HCT116 (cell line): ENCODE measurements at regions not wholly inside any gene's neighbourhood (a gene's known extent, or its start where the extent isn't known, plus 50 kb on each side); places are given as distances from the start of the nearest gene placed in this dataset.

Experiments
- ATAC-seq: fragments of 200-7000 bp; cut with Tn5 transposase; 2 replicates; pipeline ENCODE4 v1.9.1; 2020; ENCODE audit warnings: mild to moderate bottlenecking, moderate library complexity
- BruUV-seq: library from RNA; stranded (reverse); fragments of 400-500 nt; replicated peaks from 2 replicates; lab custom pipeline; 2021; lab: Mats Ljungman, UMichigan
- CTCF ChIA-PET: fragments of 300-600 bp; sonication (Branson Sonifier 250); formaldehyde crosslinking; loops from one replicate; lab custom pipeline; 2021; ENCODE audit warnings: antibody characterized with exemption; lab: Charles Lee
- POLR2A ChIA-PET: fragments of 300-600, 350-600 bp; sonication (Branson Sonifier 250); formaldehyde crosslinking; loops from one replicate; lab custom pipeline; 2021; ENCODE audit warnings: antibody characterized with exemption; lab: Charles Lee
- RAD21 ChIA-PET, 2 experiments: fragments of 300-600 bp; sonication (Branson Sonifier 250); formaldehyde crosslinking; loops; one replicate each; lab custom pipeline; 2023; ENCODE audit warnings: low total read pairs in 2 of 2; ENCODE audit not compliant: uncharacterized antibody in 2 of 2, unreplicated experiment in 2 of 2, low non-redundant PET in 1 of 2; lab: Charles Lee
- DNase-seq: peaks from one replicate; pipeline ENCODE4 v3.0.0-alpha.2; 2010; ENCODE audit warnings: low read depth, low spot score
- H2AFZ ChIP-seq: fragments of 200-600 bp; shearing (Covaris generic), sonication (generic); 2 replicates; pipeline ENCODE4 v1.6.1; 2017; ENCODE audit warnings: low read depth, mixed run types, mixed read lengths, antibody characterized with exemption, low read length; ENCODE audit not compliant: poor library complexity, severe bottlenecking
- H3K27ac ChIP-seq: 2 replicates; pipeline ENCODE4 v1.5.1; 2012; ENCODE audit warnings: low read depth, low read length
- H3K27me3 ChIP-seq: fragments of 200-600 bp; sonication (generic); 2 replicates; pipeline ENCODE4 v1.6.1; 2016; ENCODE audit warnings: mixed run types, low read length, mixed read lengths; ENCODE audit not compliant: insufficient read depth
- H3K36me3 ChIP-seq, 2 experiments: fragments of 200-500 bp in 1 of 2; fragments of 200-600 bp in 1 of 2; sonication (Bioruptor generic) in 1 of 2; sonication (generic) in 1 of 2; 2 replicates each; pipeline versions ENCODE4 v1.5.1 to v1.6.1; 2014 to 2016; ENCODE audit warnings: low read length in 2 of 2, inconsistent platforms in 1 of 2, mixed read lengths in 1 of 2, mixed run types in 1 of 2; ENCODE audit not compliant: insufficient read depth in 2 of 2, control insufficient read depth in 1 of 2
- H3K4me1 ChIP-seq, 2 experiments: fragments of 200-600 bp in 1 of 2; sonication (generic) in 1 of 2; 2 replicates each; pipeline versions ENCODE4 v1.5.1 to v1.6.1; 2012 to 2017; ENCODE audit warnings: low read length in 2 of 2, inconsistent platforms in 1 of 2, mild to moderate bottlenecking in 1 of 2, mixed read lengths in 1 of 2, mixed run types in 1 of 2, moderate library complexity in 1 of 2; ENCODE audit not compliant: insufficient read depth in 2 of 2, control insufficient read depth in 1 of 2
- H3K4me2 ChIP-seq: fragments of 200-600 bp; sonication (generic); 2 replicates; pipeline ENCODE4 v1.6.1; 2017; ENCODE audit warnings: mixed run types, low read length, mixed read lengths
- H3K4me3 ChIP-seq, 2 experiments: fragments of 200-600 bp in 1 of 2; sonication (generic) in 1 of 2; replicated peaks in 1 of 2; 2 replicates each; pipeline ENCODE4 v1.5.1; 2011 to 2016; ENCODE audit warnings: low read length in 2 of 2, control low read depth in 1 of 2, low read depth in 1 of 2, mild to moderate bottlenecking in 1 of 2, mixed read lengths in 1 of 2, mixed run types in 1 of 2
- H3K79me2 ChIP-seq: fragments of 200-600 bp; sonication (generic); 2 replicates; pipeline ENCODE4 v1.6.1; 2017; ENCODE audit warnings: mild to moderate bottlenecking, mixed run types, low read length, moderate library complexity, mixed read lengths; ENCODE audit not compliant: insufficient read depth
- H3K9ac ChIP-seq: fragments of 200-600 bp; sonication (generic); 2 replicates; pipeline ENCODE4 v1.6.1; 2016; ENCODE audit warnings: low read length, mixed read lengths
- H3K9me2 ChIP-seq: fragments of 200-600 bp; sonication (generic), shearing (Covaris generic); 2 replicates; pipeline ENCODE4 v1.6.1; 2017; ENCODE audit warnings: mixed run types, mild to moderate bottlenecking, moderate library complexity; ENCODE audit not compliant: insufficient read depth
- H3K9me3 ChIP-seq, 2 experiments: fragments of 200-500 bp in 1 of 2; fragments of 200-600 bp in 1 of 2; sonication (Bioruptor generic) in 1 of 2; sonication (generic) in 1 of 2; 2 replicates each; pipeline ENCODE4 v1.6.1; 2014 to 2017; ENCODE audit warnings: low read length in 2 of 2, mixed read lengths in 2 of 2, inconsistent platforms in 1 of 2, low read depth in 1 of 2, mild to moderate bottlenecking in 1 of 2, mixed run types in 1 of 2, moderate library complexity in 1 of 2; ENCODE audit not compliant: control insufficient read depth in 1 of 2, insufficient read depth in 1 of 2
- H4K20me1 ChIP-seq: fragments of 200-600 bp; sonication (generic), shearing (Covaris generic); 2 replicates; pipeline ENCODE4 v1.6.1; 2017; ENCODE audit warnings: mixed run types, mild to moderate bottlenecking, moderate library complexity; ENCODE audit not compliant: insufficient read depth
- ATF3 ChIP-seq: IDR thresholded peaks from 2 replicates; pipeline ENCODE4 v1.6.1; 2012
- CBX3 ChIP-seq: IDR thresholded peaks from 2 replicates; pipeline ENCODE4 v1.6.1; 2012; ENCODE audit warnings: low read depth
- CEBPB ChIP-seq: IDR thresholded peaks from 2 replicates; pipeline ENCODE4 v1.6.1; 2012; ENCODE audit warnings: low read depth
- EGR1 ChIP-seq: IDR thresholded peaks from 2 replicates; pipeline ENCODE4 v1.6.1; 2012; ENCODE audit warnings: low read depth
- EZH2phosphoT487 ChIP-seq: fragments of 200-600 bp; IDR thresholded peaks from 2 replicates; pipeline ENCODE4 v1.6.1; 2018; ENCODE audit warnings: antibody characterized with exemption, borderline replicate concordance
- FOSL1 ChIP-seq: IDR thresholded peaks from 2 replicates; pipeline ENCODE4 v1.6.1; 2012; ENCODE audit warnings: low read depth
- POLR2A ChIP-seq: IDR thresholded peaks from 2 replicates; pipeline ENCODE4 v1.7.0; 2011; ENCODE audit warnings: borderline replicate concordance; ENCODE audit not compliant: insufficient read depth, insufficient read length; ENCODE audit errors: extremely low read depth
- POLR2AphosphoS5 ChIP-seq: IDR thresholded peaks from 2 replicates; pipeline ENCODE4 v1.6.1; 2011; ENCODE audit warnings: mild to moderate bottlenecking, low read depth, low read length, moderate library complexity
- RAD21 ChIP-seq: IDR thresholded peaks from 2 replicates; pipeline ENCODE4 v1.6.1; 2012; ENCODE audit warnings: low read depth, mild to moderate bottlenecking
- SP1 ChIP-seq: IDR thresholded peaks from 2 replicates; pipeline ENCODE4 v1.6.1; 2012; ENCODE audit warnings: low read depth
- ZNF274 ChIP-seq: fragments of 200-500 bp; sonication (Bioruptor generic); IDR thresholded peaks from 2 replicates; pipeline ENCODE4 v1.6.1; 2014; ENCODE audit warnings: mild to moderate bottlenecking, low read depth, low read length, inconsistent platforms
- intact Hi-C: fragments of 100-400 bp; cut with micrococcal nuclease; formaldehyde crosslinking; loops from 2 replicates; pipeline ENCODE4 v1.10.0; 2022
- TF ChIP-seq, protein P1 (sequence below): IDR thresholded peaks from 2 replicates; pipeline ENCODE4 v1.6.1; 2011; ENCODE audit warnings: mild to moderate bottlenecking, low read length, moderate library complexity; ENCODE audit not compliant: insufficient replicate concordance; ENCODE audit errors: extremely low read depth
- TF ChIP-seq, protein P2 (sequence below): IDR thresholded peaks from 2 replicates; pipeline ENCODE4 v1.6.1; 2012

DNA sequence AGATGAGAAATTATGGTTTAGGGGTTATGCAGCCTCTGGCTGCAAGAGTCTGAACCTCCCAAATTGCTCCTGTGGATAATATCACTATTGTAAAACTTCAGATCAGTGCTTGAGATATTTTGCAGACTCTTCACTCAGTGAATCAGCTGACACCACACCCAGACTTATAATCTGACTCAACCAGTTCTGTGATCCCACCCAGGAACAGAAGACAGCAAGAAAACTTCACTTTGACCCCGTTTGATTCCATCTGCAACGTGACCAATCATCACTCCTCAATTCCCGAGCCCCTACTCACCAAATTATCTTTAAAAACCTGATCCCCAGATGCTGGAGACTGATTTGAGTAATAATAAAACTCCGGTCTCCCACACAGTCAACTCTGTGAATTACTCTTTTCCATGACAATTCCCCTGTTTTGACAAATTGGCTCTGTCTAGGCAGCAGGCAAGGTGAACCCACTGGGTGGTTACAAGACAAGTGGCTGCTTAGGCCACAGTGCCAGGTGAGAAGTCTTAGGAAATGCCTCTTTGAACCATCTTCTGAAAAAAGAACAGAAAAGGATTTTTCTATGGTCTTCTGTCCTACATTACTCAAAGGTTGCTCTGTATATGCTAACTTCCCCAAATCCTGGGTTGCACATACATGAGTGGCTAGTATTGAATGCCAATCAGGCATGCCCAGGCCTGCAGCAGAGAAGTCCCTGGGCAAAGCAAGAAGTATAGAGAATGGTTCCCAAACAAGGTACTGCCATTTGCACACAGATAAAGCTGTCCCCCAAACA lies 588.0 kb downstream of the PRELID2 start:
- no peaks in the 10 kb centered on the region for H3K27me3 ChIP-seq
- H3K9me2 ChIP-seq: no peaks in the 10 kb centered on the region
- no peaks in the 10 kb centered on the region for H4K20me1 ChIP-seq
- H2AFZ ChIP-seq: no peak overlapping the region
- H3K4me1 ChIP-seq: peaks cover 0 to 9% of the 10 kb centered on the region in 2 experiments; a peak in 1 of 4 replicates
- no TSS peak for BruUV-seq
- ATAC-seq: no peak; the same call in 1 of the 2 replicates
- POLR2A ChIA-PET: no interaction called here
- TF ChIP-seq, protein P1, sequence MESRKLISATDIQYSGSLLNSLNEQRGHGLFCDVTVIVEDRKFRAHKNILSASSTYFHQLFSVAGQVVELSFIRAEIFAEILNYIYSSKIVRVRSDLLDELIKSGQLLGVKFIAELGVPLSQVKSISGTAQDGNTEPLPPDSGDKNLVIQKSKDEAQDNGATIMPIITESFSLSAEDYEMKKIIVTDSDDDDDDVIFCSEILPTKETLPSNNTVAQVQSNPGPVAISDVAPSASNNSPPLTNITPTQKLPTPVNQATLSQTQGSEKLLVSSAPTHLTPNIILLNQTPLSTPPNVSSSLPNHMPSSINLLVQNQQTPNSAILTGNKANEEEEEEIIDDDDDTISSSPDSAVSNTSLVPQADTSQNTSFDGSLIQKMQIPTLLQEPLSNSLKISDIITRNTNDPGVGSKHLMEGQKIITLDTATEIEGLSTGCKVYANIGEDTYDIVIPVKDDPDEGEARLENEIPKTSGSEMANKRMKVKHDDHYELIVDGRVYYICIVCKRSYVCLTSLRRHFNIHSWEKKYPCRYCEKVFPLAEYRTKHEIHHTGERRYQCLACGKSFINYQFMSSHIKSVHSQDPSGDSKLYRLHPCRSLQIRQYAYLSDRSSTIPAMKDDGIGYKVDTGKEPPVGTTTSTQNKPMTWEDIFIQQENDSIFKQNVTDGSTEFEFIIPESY: no peak
- TF ChIP-seq EZH2phosphoT487 (no peak), ZNF274 (no peak), CEBPB (no peak), POLR2AphosphoS5 (no peak), EGR1 (no peak), POLR2A (no peak), ATF3 (no peak), FOSL1 (no peak), CBX3 (no peak), RAD21 (no peak), SP1 (no peak)
- TF ChIP-seq, protein P2, sequence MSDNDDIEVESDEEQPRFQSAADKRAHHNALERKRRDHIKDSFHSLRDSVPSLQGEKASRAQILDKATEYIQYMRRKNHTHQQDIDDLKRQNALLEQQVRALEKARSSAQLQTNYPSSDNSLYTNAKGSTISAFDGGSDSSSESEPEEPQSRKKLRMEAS: no peak
- TF ChIP-seq, all 23 proteins: peak for 0
- no peak for DNase-seq
- no peak overlapping the region for H3K4me3 ChIP-seq
- CTCF ChIA-PET: interaction anchor here (3.4 kb wide), 1 partner anchor 9 kb away, joined by 18 read pairs; no protein-coding TSS in a partner anchor
- H3K4me2 ChIP-seq: no peak overlapping the region
- H3K9ac ChIP-seq: no peak overlapping the region
- H3K79me2 ChIP-seq: no peaks in the 10 kb centered on the region
- H3K36me3 ChIP-seq: no peaks in the 10 kb centered on the region
- intact Hi-C loops: no loop called here
- no peaks in the 10 kb centered on the region for H3K9me3 ChIP-seq
- no peak overlapping the region for H3K27ac ChIP-seq
- RAD21 ChIA-PET: interaction anchor here in 1 of 2 experiments (0.6 kb wide), 1 partner anchor 67 kb away, joined by 3 read pairs; no protein-coding TSS in a partner anchor
